Stimulated activated naive CD8-positive, alpha-beta T cell treated with anti-CD3 and anti-CD28 coated beads, Interleukin-15, Interleukin-2, amounts not matched to agents 100 ng/mL and 50 ng/mL, for 24 hours (primary cell): ENCODE measurements at regions not wholly inside any gene's neighbourhood (a gene's known extent, or its start where the extent isn't known, plus 50 kb on each side); places are given as distances from the start of the nearest gene placed in this dataset.

ENCODE experiments used
- H3K27ac Mint-ChIP-seq: one replicate; pipeline ENCODE4 v1.8.0; 2021; ENCODE audit warnings: mild to moderate bottlenecking, mixed read lengths
- H3K27me3 Mint-ChIP-seq: one replicate; pipeline ENCODE4 v1.8.0; 2021; ENCODE audit warnings: mixed read lengths
- H3K36me3 Mint-ChIP-seq: one replicate; pipeline ENCODE4 v1.8.0; 2021; ENCODE audit warnings: low read depth, mixed read lengths
- H3K4me1 Mint-ChIP-seq: one replicate; pipeline ENCODE4 v1.8.0; 2021; ENCODE audit warnings: low read depth, mixed read lengths
- H3K4me3 Mint-ChIP-seq: one replicate; pipeline ENCODE4 v1.8.0; 2021; ENCODE audit warnings: mild to moderate bottlenecking, mixed read lengths
- H3K9me3 Mint-ChIP-seq: one replicate; pipeline ENCODE4 v1.8.0; 2021; ENCODE audit warnings: mixed read lengths

- H3K9me3 Mint-ChIP-seq, result no peaks in the 10 kb centered on the region
- no peak overlapping the region for H3K4me3 Mint-ChIP-seq
- H3K4me1 Mint-ChIP-seq, result no peaks in the 10 kb centered on the region
- H3K36me3 Mint-ChIP-seq, result no peaks in the 10 kb centered on the region
- peaks cover 7% of the 10 kb centered on the region for H3K27me3 Mint-ChIP-seq
- no peak overlapping the region for H3K27ac Mint-ChIP-seq
Observed at GRCh38 chr2:524442-524841, 152.8 kb downstream of the TMEM18 start.

GRCh38 chr2:523698-524270 is 153.4 kb downstream of the TMEM18 start:
- Mint-ChIP-seq H3K36me3 (no peaks in the 10 kb centered on the region), H3K27ac (no peak overlapping the region), H3K4me3 (no peak overlapping the region), H3K9me3 (no peaks in the 10 kb centered on the region), H3K4me1 (no peaks in the 10 kb centered on the region), H3K27me3 (peaks cover 4% of the 10 kb centered on the region)

GRCh38 chr2:522776-523175 is 154.4 kb downstream of the TMEM18 start:
- no peaks in the 10 kb centered on the region for H3K9me3 Mint-ChIP-seq
- H3K27me3 Mint-ChIP-seq, result peaks cover 4% of the 10 kb centered on the region
- no peak overlapping the region for H3K27ac Mint-ChIP-seq
- no peak overlapping the region for H3K4me3 Mint-ChIP-seq
- no peaks in the 10 kb centered on the region for H3K4me1 Mint-ChIP-seq
- H3K36me3 Mint-ChIP-seq, result no peaks in the 10 kb centered on the region

GRCh38 chr2:521853-522530 is 155.2 kb downstream of the TMEM18 start:
- Mint-ChIP-seq H3K4me1 (no peaks in the 10 kb centered on the region), H3K27me3 (peaks cover 4% of the 10 kb centered on the region), H3K27ac (no peak overlapping the region), H3K9me3 (no peaks in the 10 kb centered on the region), H3K36me3 (no peaks in the 10 kb centered on the region), H3K4me3 (no peak overlapping the region)

GRCh38 chr2:520663-521340 is 156.4 kb downstream of the TMEM18 start:
- no peaks in the 10 kb centered on the region for H3K36me3 Mint-ChIP-seq
- no peak overlapping the region for H3K4me3 Mint-ChIP-seq
- no peaks in the 10 kb centered on the region for H3K4me1 Mint-ChIP-seq
- no peak overlapping the region for H3K27ac Mint-ChIP-seq
- H3K9me3 Mint-ChIP-seq, result no peaks in the 10 kb centered on the region
- H3K27me3 Mint-ChIP-seq, result peaks cover 4% of the 10 kb centered on the region

- no peak overlapping the region for H3K4me3 Mint-ChIP-seq
- H3K27ac Mint-ChIP-seq, result no peak overlapping the region
- H3K36me3 Mint-ChIP-seq, result no peaks in the 10 kb centered on the region
- H3K27me3 Mint-ChIP-seq, result no peaks in the 10 kb centered on the region
- H3K9me3 Mint-ChIP-seq, result no peaks in the 10 kb centered on the region
- no peaks in the 10 kb centered on the region for H3K4me1 Mint-ChIP-seq
Observed at GRCh38 chr2:516944-517343, 160.3 kb downstream of the TMEM18 start.

- no peak overlapping the region for H3K4me3 Mint-ChIP-seq
- no peaks in the 10 kb centered on the region for H3K36me3 Mint-ChIP-seq
- no peak overlapping the region for H3K27ac Mint-ChIP-seq
- H3K27me3 Mint-ChIP-seq, result no peaks in the 10 kb centered on the region
- no peaks in the 10 kb centered on the region for H3K4me1 Mint-ChIP-seq
- H3K9me3 Mint-ChIP-seq, result no peaks in the 10 kb centered on the region
Observed at GRCh38 chr2:516131-516530, 161.1 kb downstream of the TMEM18 start.

- Mint-ChIP-seq H3K4me1 (no peaks in the 10 kb centered on the region), H3K9me3 (peaks cover 4% of the 10 kb centered on the region), H3K27me3 (no peaks in the 10 kb centered on the region), H3K36me3 (no peaks in the 10 kb centered on the region), H3K4me3 (no peak overlapping the region), H3K27ac (no peak overlapping the region)
Observed at GRCh38 chr2:515441-516127, 161.6 kb downstream of the TMEM18 start.

GRCh38 chr2:513981-514706 is 163.1 kb downstream of the TMEM18 start:
- H3K27ac Mint-ChIP-seq, result no peak overlapping the region
- no peaks in the 10 kb centered on the region for H3K36me3 Mint-ChIP-seq
- H3K27me3 Mint-ChIP-seq, result no peaks in the 10 kb centered on the region
- no peaks in the 10 kb centered on the region for H3K4me1 Mint-ChIP-seq
- H3K4me3 Mint-ChIP-seq, result no peak overlapping the region
- peaks cover 11% of the 10 kb centered on the region for H3K9me3 Mint-ChIP-seq

- Mint-ChIP-seq H3K4me1 (no peaks in the 10 kb centered on the region), H3K27ac (peak overlapping the region; percentile 11), H3K27me3 (peaks cover 6% of the 10 kb centered on the region), H3K9me3 (peaks cover 11% of the 10 kb centered on the region), H3K4me3 (no peak overlapping the region), H3K36me3 (no peaks in the 10 kb centered on the region)
Observed at GRCh38 chr2:510839-511238, 166.4 kb downstream of the TMEM18 start.

- no peak overlapping the region for H3K27ac Mint-ChIP-seq
Observed at GRCh38 chr2:509888-510287, 167.3 kb downstream of the TMEM18 start.

GRCh38 chr2:508121-508520 is 169.1 kb downstream of the TMEM18 start:
- Mint-ChIP-seq H3K4me3 (no peak overlapping the region), H3K9me3 (peaks cover 11% of the 10 kb centered on the region), H3K36me3 (no peaks in the 10 kb centered on the region), H3K27ac (no peak overlapping the region), H3K4me1 (no peaks in the 10 kb centered on the region), H3K27me3 (peaks cover 17% of the 10 kb centered on the region)

More at GRCh38 chr2:509888-510287, 167.3 kb downstream of the TMEM18 start:
- peaks cover 12% of the 10 kb centered on the region for H3K27me3 Mint-ChIP-seq
- no peaks in the 10 kb centered on the region for H3K36me3 Mint-ChIP-seq
- H3K4me3 Mint-ChIP-seq, result no peak overlapping the region
- no peaks in the 10 kb centered on the region for H3K4me1 Mint-ChIP-seq
- peaks cover 11% of the 10 kb centered on the region for H3K9me3 Mint-ChIP-seq

GRCh38 chr2:506866-507265 is 170.3 kb downstream of the TMEM18 start:
- Mint-ChIP-seq H3K27me3 (peaks cover 20% of the 10 kb centered on the region), H3K9me3 (peaks cover 11% of the 10 kb centered on the region), H3K4me1 (no peaks in the 10 kb centered on the region), H3K27ac (no peak overlapping the region), H3K4me3 (no peak overlapping the region), H3K36me3 (no peaks in the 10 kb centered on the region)

- Mint-ChIP-seq H3K4me1 (no peaks in the 10 kb centered on the region), H3K27me3 (peaks cover 21% of the 10 kb centered on the region), H3K4me3 (no peak overlapping the region), H3K27ac (no peak overlapping the region), H3K36me3 (no peaks in the 10 kb centered on the region), H3K9me3 (peaks cover 11% of the 10 kb centered on the region)
Observed at GRCh38 chr2:506451-506850, 170.8 kb downstream of the TMEM18 start.

- no peak overlapping the region for H3K4me3 Mint-ChIP-seq
- H3K27ac Mint-ChIP-seq, result no peak overlapping the region
- peaks cover 21% of the 10 kb centered on the region for H3K27me3 Mint-ChIP-seq
- H3K36me3 Mint-ChIP-seq, result no peaks in the 10 kb centered on the region
- H3K4me1 Mint-ChIP-seq, result no peaks in the 10 kb centered on the region
- H3K9me3 Mint-ChIP-seq, result peaks cover 11% of the 10 kb centered on the region
Observed at GRCh38 chr2:505941-506340, 171.3 kb downstream of the TMEM18 start.
